ENCODE measurements at regions not wholly inside any gene's neighbourhood (a gene's known extent, or its start where the extent isn't known, plus 50 kb on each side); places are given as distances from the start of the nearest gene placed in this dataset.
"Not testable (repeated sequence)": the region's sequence is repeated elsewhere in the genome, so short reads cannot be mapped to it uniquely, and the experiment has no call there.

DNA sequence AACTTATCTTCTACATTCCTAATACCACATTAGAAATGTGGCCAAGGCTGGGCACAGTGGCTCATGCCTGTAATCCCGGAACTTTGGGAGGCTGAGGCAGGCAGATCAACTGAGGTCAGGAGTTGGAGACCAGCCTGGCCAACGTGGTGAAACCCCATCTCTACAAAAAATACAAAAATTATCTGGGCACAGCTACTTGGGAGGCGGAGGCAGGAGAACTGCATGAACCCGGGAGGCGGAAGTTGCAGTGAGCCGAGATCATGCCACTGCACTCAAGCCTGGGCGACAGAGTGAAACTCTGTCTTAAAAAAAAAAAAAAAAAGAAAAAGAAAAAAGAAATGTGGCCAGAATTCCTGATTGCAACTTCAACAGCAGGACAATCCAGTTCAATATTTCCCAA lies 196.6 kb upstream of the RASGEF1B start:
- not testable (repeated sequence) for FAIRE-seq

DNA sequence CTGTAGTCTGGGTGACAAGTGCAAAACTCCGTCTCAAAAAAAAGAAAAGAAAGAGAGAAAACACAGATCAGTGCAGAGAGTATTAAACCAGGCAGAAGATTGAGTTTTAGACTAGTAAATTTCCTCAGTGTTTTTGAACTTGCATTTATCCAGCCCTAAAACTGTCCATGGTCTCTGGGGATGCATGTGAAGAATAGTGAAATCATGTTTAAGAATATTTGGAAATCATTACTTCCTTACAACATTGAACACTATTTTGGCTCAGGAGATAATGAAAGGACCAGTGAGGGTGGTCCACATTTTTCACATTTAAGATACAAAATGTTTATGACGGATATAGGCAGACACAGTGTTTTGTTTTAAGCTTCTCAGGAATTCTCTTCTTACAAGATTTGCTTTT lies 195.8 kb upstream of the RASGEF1B start:
- Histone ChIP-seq H3K36me3 (ENCODE audit: control insufficient read depth in 3 of 3, insufficient read depth in 2 of 3, low read depth in 1 of 3, low read length in 3 of 3) (no peaks in the 10 kb centered on the region), H3K9me3 (ENCODE audit: control insufficient read depth in 2 of 2, insufficient read depth in 1 of 2, low read depth in 1 of 2, low read length in 1 of 2) (no peaks in the 10 kb centered on the region), H3K27me3 (ENCODE audit: control insufficient read depth in 3 of 3, insufficient read depth in 3 of 3, low read length in 3 of 3) (no peaks in the 10 kb centered on the region), H3K4me3 (ENCODE audit: low read depth in 1 of 3, low read length in 3 of 3) (no peak overlapping the region), H3K4me1 (ENCODE audit: control insufficient read depth in 3 of 3, insufficient read depth in 2 of 3, low read depth in 1 of 3, low read length in 2 of 3) (no peaks in the 10 kb centered on the region), H3K27ac (ENCODE audit: low read depth in 1 of 3, low read length in 2 of 3) (no peak overlapping the region)
- DNase-seq (no peak), FAIRE-seq (no peak)
- WGBS, 3 donors, result 71 to 91% (median 89%) methylated on average over 2 of the region's 2 CpGs

More for the DNA sequence above, 196.6 kb upstream of the RASGEF1B start:
- not testable (repeated sequence) for H3K36me3 ChIP-seq (ENCODE audit: control insufficient read depth in 3 of 3, insufficient read depth in 2 of 3, low read depth in 1 of 3, low read length in 3 of 3); H3K4me1 ChIP-seq (ENCODE audit: control insufficient read depth in 3 of 3, insufficient read depth in 2 of 3, low read depth in 1 of 3, low read length in 2 of 3); DNase-seq; H3K9me3 ChIP-seq (ENCODE audit: control insufficient read depth in 2 of 2, insufficient read depth in 1 of 2, low read depth in 1 of 2, low read length in 1 of 2); H3K27ac ChIP-seq (ENCODE audit: low read depth in 1 of 3, low read length in 2 of 3); H3K27me3 ChIP-seq (ENCODE audit: control insufficient read depth in 3 of 3, insufficient read depth in 3 of 3, low read length in 3 of 3); H3K4me3 ChIP-seq (ENCODE audit: low read depth in 1 of 3, low read length in 3 of 3)
- 81 to 87% (median 86%) methylated on average over 7 of the region's 7 CpGs for WGBS, 3 donors

- no peaks in the 10 kb centered on the region for H3K4me1 ChIP-seq (ENCODE audit: control insufficient read depth in 3 of 3, insufficient read depth in 2 of 3, low read depth in 1 of 3, low read length in 2 of 3)
- no peaks in the 10 kb centered on the region for H3K36me3 ChIP-seq (ENCODE audit: control insufficient read depth in 3 of 3, insufficient read depth in 2 of 3, low read depth in 1 of 3, low read length in 3 of 3)
- FAIRE-seq, result no peak
- no peaks in the 10 kb centered on the region for H3K9me3 ChIP-seq (ENCODE audit: control insufficient read depth in 2 of 2, insufficient read depth in 1 of 2, low read depth in 1 of 2, low read length in 1 of 2)
- H3K27ac ChIP-seq (ENCODE audit: low read depth in 1 of 3, low read length in 2 of 3), result no peak overlapping the region
- no peak overlapping the region for H3K4me3 ChIP-seq (ENCODE audit: low read depth in 1 of 3, low read length in 3 of 3)
- no peak for DNase-seq
- H3K27me3 ChIP-seq (ENCODE audit: control insufficient read depth in 3 of 3, insufficient read depth in 3 of 3, low read length in 3 of 3), result no peaks in the 10 kb centered on the region
Observed at GRCh38 chr4:81666491-81666890, 194.8 kb upstream of the RASGEF1B start.

GRCh38 chr4:81665649-81666048 lies 193.9 kb upstream of the RASGEF1B start:
- 93 to 100% (median 94%) methylated on average over 1 of the region's 1 CpG for WGBS, 3 donors

DNA sequence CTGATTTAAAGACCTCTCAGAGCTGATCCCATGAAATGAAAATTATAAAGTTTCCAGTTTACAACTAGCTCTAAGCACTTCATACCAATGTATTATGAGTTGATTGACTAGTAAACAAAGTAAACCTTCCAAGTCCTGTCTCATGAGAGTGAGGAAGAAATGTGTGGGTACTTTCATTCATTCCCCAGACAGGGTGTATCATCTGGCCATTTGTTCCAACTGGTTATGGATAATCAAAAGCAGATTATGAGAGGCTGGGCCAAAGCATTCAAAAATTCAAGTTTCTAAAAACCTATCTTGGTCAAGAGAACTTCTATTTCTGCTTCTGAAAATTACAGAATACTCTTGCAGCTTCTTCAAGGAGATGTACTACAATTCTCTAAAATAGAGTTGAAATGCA lies 193.3 kb upstream of the RASGEF1B start:
- DNase-seq (no peak), FAIRE-seq (no peak)
- Histone ChIP-seq H3K4me3 (ENCODE audit: low read depth in 1 of 3, low read length in 3 of 3) (no peak overlapping the region), H3K9me3 (ENCODE audit: control insufficient read depth in 2 of 2, insufficient read depth in 1 of 2, low read depth in 1 of 2, low read length in 1 of 2) (no peaks in the 10 kb centered on the region), H3K27ac (ENCODE audit: low read depth in 1 of 3, low read length in 2 of 3) (no peak overlapping the region), H3K36me3 (ENCODE audit: control insufficient read depth in 3 of 3, insufficient read depth in 2 of 3, low read depth in 1 of 3, low read length in 3 of 3) (no peaks in the 10 kb centered on the region), H3K4me1 (ENCODE audit: control insufficient read depth in 3 of 3, insufficient read depth in 2 of 3, low read depth in 1 of 3, low read length in 2 of 3) (no peaks in the 10 kb centered on the region), H3K27me3 (ENCODE audit: control insufficient read depth in 3 of 3, insufficient read depth in 3 of 3, low read length in 3 of 3) (no peaks in the 10 kb centered on the region)

More at GRCh38 chr4:81665649-81666048, 193.9 kb upstream of the RASGEF1B start:
- no peak overlapping the region for H3K27ac ChIP-seq (ENCODE audit: low read depth in 1 of 3, low read length in 2 of 3)
- no peak for FAIRE-seq
- no peaks in the 10 kb centered on the region for H3K27me3 ChIP-seq (ENCODE audit: control insufficient read depth in 3 of 3, insufficient read depth in 3 of 3, low read length in 3 of 3)
- H3K4me1 ChIP-seq (ENCODE audit: control insufficient read depth in 3 of 3, insufficient read depth in 2 of 3, low read depth in 1 of 3, low read length in 2 of 3), result no peaks in the 10 kb centered on the region
- H3K4me3 ChIP-seq (ENCODE audit: low read depth in 1 of 3, low read length in 3 of 3), result no peak overlapping the region
- no peaks in the 10 kb centered on the region for H3K9me3 ChIP-seq (ENCODE audit: control insufficient read depth in 2 of 2, insufficient read depth in 1 of 2, low read depth in 1 of 2, low read length in 1 of 2)
- no peaks in the 10 kb centered on the region for H3K36me3 ChIP-seq (ENCODE audit: control insufficient read depth in 3 of 3, insufficient read depth in 2 of 3, low read depth in 1 of 3, low read length in 3 of 3)
- no peak for DNase-seq

GRCh38 chr4:81664079-81664478 lies 192.4 kb upstream of the RASGEF1B start:
- no peaks in the 10 kb centered on the region for H3K4me1 ChIP-seq (ENCODE audit: control insufficient read depth in 3 of 3, insufficient read depth in 2 of 3, low read depth in 1 of 3, low read length in 2 of 3)
- H3K27ac ChIP-seq (ENCODE audit: low read depth in 1 of 3, low read length in 2 of 3), result no peak overlapping the region
- 73 to 78% (median 75%) methylated on average over 4 of the region's 4 CpGs for WGBS, 3 donors
- FAIRE-seq (no peak), DNase-seq (no peak)
- H3K4me3 ChIP-seq (ENCODE audit: low read depth in 1 of 3, low read length in 3 of 3), result no peak overlapping the region
- no peaks in the 10 kb centered on the region for H3K27me3 ChIP-seq (ENCODE audit: control insufficient read depth in 3 of 3, insufficient read depth in 3 of 3, low read length in 3 of 3)
- no peaks in the 10 kb centered on the region for H3K36me3 ChIP-seq (ENCODE audit: control insufficient read depth in 3 of 3, insufficient read depth in 2 of 3, low read depth in 1 of 3, low read length in 3 of 3)
- H3K9me3 ChIP-seq (ENCODE audit: control insufficient read depth in 2 of 2, insufficient read depth in 1 of 2, low read depth in 1 of 2, low read length in 1 of 2), result no peaks in the 10 kb centered on the region

- DNase-seq (no peak), FAIRE-seq (no peak)
- H3K36me3 ChIP-seq (ENCODE audit: control insufficient read depth in 3 of 3, insufficient read depth in 2 of 3, low read depth in 1 of 3, low read length in 3 of 3), result no peaks in the 10 kb centered on the region
- no peaks in the 10 kb centered on the region for H3K4me1 ChIP-seq (ENCODE audit: control insufficient read depth in 3 of 3, insufficient read depth in 2 of 3, low read depth in 1 of 3, low read length in 2 of 3)
- 83 to 92% (median 89%) methylated on average over 2 of the region's 2 CpGs for WGBS, 3 donors
- no peak overlapping the region for H3K4me3 ChIP-seq (ENCODE audit: low read depth in 1 of 3, low read length in 3 of 3)
- H3K27me3 ChIP-seq (ENCODE audit: control insufficient read depth in 3 of 3, insufficient read depth in 3 of 3, low read length in 3 of 3), result no peaks in the 10 kb centered on the region
- H3K9me3 ChIP-seq (ENCODE audit: control insufficient read depth in 2 of 2, insufficient read depth in 1 of 2, low read depth in 1 of 2, low read length in 1 of 2), result no peaks in the 10 kb centered on the region
- no peak overlapping the region for H3K27ac ChIP-seq (ENCODE audit: low read depth in 1 of 3, low read length in 2 of 3)
Observed at GRCh38 chr4:81663368-81663767, 191.7 kb upstream of the RASGEF1B start.

DNA sequence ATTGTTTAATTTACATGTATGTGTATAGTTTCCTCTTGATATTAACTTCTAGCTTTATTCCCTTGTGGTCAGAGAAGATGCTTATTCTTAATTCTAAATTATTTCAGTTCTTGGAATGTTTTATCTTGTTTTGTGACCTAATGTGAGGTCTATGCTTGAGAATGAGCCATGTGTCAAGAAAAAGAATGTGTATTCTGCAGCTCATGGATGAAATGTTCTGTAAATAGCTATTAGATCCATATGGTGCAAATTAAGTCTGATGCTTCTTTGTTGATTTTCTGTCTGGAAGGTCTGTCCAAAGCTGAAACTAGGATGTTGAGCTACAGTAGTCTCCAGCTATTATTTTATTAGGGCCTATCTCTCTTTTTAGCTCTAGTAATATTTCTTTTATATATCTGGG lies 187.3 kb upstream of the RASGEF1B start:
- no peak for DNase-seq
- no peak for FAIRE-seq
- H3K27me3 ChIP-seq (ENCODE audit: control insufficient read depth in 3 of 3, insufficient read depth in 3 of 3, low read length in 3 of 3), result no peaks in the 10 kb centered on the region

GRCh38 chr4:81652069-81652478 lies 180.4 kb upstream of the RASGEF1B start:
- Histone ChIP-seq H3K4me1 (ENCODE audit: control insufficient read depth in 3 of 3, insufficient read depth in 2 of 3, low read depth in 1 of 3, low read length in 2 of 3) (peaks cover 0 to 4% (median 3%) of the 10 kb centered on the region in 3 donors), H3K9me3 (ENCODE audit: control insufficient read depth in 2 of 2, insufficient read depth in 1 of 2, low read depth in 1 of 2, low read length in 1 of 2) (no peaks in the 10 kb centered on the region), H3K4me3 (ENCODE audit: low read depth in 1 of 3, low read length in 3 of 3) (no peak overlapping the region), H3K27ac (ENCODE audit: low read depth in 1 of 3, low read length in 2 of 3) (peak overlapping the region in 1 of 3 donors; percentile 1), H3K36me3 (ENCODE audit: control insufficient read depth in 3 of 3, insufficient read depth in 2 of 3, low read depth in 1 of 3, low read length in 3 of 3) (no peaks in the 10 kb centered on the region), H3K27me3 (ENCODE audit: control insufficient read depth in 3 of 3, insufficient read depth in 3 of 3, low read length in 3 of 3) (no peaks in the 10 kb centered on the region)
- FAIRE-seq, result no peak
- 80 to 85% (median 82%) methylated on average over 2 of the region's 2 CpGs for WGBS, 3 donors
- DNase-seq, result no peak

More for the DNA sequence above, 187.3 kb upstream of the RASGEF1B start:
- Histone ChIP-seq H3K27ac (ENCODE audit: low read depth in 1 of 3, low read length in 2 of 3) (no peak overlapping the region), H3K4me3 (ENCODE audit: low read depth in 1 of 3, low read length in 3 of 3) (no peak overlapping the region), H3K4me1 (ENCODE audit: control insufficient read depth in 3 of 3, insufficient read depth in 2 of 3, low read depth in 1 of 3, low read length in 2 of 3) (no peaks in the 10 kb centered on the region), H3K9me3 (ENCODE audit: control insufficient read depth in 2 of 2, insufficient read depth in 1 of 2, low read depth in 1 of 2, low read length in 1 of 2) (peaks cover 0 to 4% of the 10 kb centered on the region in 2 donors), H3K36me3 (ENCODE audit: control insufficient read depth in 3 of 3, insufficient read depth in 2 of 3, low read depth in 1 of 3, low read length in 3 of 3) (no peaks in the 10 kb centered on the region)

Data from small intestine (tissue), 7 donors.